NCI-H2107 (cell line): ENCODE measurements at regions not wholly inside any gene's neighbourhood (a gene's known extent, or its start where the extent isn't known, plus 50 kb on each side); places are given as distances from the start of the nearest gene placed in this dataset.

Experiments
- DNase-seq: peaks from one replicate; lab custom pipeline; 2025; lab: John Stamatoyannopoulos, UW

DNA sequence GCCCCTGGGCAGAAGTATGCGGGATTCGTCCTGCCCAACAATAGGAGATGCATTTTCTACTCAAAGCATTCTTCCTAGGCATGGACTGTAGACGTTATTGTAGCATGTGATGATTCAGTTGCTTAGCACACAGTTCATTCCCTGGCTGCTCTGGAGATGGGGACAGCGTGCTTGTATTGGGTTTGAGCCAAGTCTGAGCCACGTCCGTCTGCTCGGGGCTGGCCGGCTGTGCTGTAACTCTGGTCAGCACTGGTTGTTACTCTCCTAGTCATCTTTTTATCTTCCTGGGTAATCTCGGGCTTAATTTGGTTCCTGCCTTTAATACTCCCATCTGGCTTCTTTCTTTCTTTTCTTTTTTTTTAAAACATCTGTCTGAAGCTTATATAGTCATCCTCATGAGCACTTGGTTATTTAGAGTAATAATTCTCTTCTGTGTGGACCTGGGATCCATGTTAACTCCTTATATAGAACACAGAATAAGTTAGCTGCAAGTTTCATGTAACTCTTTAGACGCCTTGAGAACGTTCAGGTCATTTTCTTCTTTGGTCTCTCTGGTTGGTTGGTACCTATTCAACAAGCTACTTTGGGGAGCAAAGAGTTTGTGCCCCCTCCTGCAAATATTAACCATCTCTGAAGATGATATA is 118.8 kb upstream of the RPS23 start:
- DNase-seq, result no peak

DNA sequence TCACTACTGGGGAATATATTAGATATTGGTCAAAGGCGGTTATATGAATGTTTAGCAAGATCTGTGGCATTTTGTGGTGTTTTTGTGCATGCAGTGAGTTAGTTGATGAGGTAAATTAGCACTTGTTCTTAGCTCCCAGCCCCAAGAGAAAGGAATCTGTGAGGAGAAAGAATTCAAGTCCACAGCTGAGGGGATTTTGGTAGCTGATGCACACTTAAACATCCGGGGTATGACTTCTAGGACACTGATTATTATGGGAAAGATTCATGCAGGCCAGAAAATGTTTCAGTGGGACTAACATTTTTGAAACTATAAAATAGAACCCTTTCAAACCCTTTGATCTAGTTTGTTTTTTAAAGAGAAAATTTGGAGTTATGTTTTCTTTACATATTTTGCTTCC is 118.2 kb upstream of the RPS23 start:
- no peak for DNase-seq

DNA sequence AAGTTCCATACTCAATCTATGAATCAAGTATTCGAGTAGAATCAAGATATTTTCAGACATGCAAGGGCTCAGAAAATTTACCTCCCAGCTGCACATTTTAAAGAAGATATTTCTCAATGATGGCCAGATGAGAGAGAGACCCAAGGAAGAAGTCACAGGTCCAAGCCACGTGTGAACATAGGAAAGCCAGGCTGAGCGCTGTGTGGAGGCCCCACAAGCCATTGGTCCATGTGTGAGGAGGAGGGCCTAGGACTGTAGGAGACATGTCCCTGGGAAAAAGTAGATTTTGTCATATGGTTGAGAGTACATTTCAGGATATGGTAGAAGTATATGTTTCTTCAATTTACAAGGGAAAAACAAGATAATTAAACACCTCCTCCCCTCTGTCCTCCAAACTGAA is 115.8 kb upstream of the RPS23 start:
- no peak for DNase-seq

DNA sequence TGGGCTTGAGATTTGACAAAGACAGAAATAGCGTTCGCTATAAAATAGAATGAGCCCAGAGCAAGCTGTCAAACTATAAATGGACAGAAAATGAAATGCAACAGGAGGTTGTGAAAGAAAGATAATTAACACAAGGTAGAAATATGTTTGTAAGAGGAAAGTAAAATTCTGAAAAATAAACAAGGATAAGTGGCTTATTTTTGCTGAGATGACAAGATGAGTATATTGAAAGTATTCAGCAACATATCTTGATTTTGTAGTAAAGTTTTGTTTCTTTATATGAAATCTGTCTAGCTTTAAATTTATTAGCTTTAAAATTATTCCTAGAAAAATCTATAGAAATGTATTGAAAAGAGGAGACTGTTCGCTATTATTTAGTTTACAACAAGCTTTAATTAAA is 111.9 kb upstream of the RPS23 start:
- no peak for DNase-seq

DNA sequence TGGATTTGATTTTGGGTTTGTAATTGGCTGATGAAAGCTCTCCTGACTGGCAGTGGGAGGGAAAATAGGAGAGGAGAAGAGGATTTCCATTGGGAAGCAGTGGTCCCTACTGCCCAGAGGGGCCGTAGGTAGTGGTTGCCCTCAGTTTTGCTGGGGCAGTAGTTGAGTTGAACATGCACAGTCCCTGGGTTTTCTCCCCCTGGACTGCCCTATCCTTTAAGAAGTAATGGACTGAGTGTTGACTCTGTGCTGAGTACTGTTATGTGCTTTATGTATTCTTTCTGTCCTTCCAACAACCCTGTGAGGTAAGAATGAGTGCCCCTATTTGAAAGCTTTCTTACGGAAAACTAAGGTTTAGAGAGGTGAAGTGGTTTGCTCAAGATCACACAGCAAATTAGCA is 111.2 kb upstream of the RPS23 start:
- no peak for DNase-seq

DNA sequence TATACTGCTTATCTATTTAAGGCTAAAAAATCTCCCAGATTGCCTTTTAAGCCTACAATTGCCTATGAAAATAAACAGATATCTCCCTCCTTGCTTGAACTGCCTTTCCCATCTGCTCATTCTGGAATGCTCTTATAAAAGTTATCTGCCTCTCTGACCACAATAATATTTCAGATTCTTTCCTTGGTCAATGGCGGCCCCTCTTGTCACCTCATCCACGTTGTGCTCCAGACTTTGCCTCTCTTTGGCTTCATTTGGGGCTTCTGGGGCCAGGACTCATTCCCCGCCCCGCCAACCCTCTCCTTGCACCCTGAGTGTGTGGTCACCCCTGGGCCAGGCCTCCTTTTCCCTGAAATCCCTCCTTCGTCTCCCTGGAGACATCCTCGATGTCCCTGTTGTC is 110.0 kb upstream of the RPS23 start:
- no peak for DNase-seq

DNA sequence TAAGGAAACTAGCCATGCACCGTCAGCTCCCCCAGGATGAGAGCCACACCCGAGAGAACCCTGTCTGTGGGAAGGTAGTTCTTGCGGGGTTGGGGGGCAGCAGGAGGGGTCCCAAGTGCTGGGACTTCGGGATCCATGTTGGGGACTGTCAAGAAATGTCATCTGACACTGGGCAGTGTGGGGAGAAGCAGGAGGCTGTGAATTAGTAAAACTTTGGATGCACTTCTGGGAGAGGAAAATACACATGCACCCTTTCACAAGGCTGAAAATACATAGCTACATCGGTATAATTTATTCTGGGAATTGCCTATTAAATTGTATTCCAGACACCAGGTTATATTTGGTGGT is 109.6 kb upstream of the RPS23 start:
- DNase-seq, result no peak

DNA sequence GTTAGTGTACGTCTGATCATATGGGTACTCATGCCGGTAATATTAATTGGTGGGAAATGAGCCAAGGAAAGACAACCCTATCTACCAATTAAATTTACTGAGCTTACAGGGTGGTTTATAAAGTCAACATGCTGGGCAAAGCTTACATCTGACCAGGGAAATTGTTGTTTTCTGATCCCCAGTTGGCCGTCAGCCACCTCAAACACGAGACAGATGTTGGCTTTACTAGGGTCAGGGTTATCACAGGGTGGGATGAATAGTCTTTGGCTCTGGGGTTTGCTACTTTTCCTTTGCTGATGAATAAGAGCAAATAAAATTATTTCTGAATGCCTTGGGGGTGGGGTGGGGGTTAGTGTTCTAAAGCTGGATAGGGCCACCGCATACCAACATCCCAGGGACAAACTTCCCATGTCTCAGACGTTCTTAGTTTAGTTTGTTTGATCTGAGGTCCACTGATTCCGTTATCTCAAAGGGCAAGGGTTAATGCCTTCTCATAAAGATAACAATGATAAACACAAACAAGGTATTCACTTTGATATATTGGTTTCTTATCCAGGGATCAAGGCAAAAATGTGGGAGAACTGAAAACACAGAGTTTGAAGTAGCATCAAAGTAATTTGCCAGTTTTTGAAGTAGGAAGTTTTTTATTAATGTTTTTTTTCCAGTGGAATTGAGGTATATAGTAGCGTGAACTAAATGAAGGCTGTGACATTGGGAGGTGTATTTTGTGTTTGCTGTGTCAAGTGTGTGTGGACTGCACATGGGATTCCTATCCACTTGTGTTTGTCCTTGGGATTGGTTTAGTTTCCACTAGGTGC is 109.1 kb upstream of the RPS23 start:
- DNase-seq, result no peak

DNA sequence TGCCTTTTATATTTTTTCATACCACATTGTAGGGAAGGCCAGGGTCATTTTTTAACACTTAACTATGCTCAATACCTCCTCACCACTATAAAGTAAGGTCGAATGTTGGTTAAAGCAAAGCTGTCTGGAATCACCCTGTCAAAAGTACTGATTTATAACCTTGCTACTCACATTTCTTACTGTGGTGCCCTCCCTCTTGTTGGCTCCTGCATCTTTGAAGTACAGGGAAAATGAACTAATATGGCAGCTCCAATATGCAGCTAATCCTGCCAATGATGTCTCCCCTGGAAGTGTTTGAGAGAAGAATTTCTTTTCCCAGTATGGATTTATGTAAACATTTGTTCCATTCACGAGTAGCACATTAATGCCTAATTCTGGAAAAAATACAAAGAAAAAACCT is 108.4 kb upstream of the RPS23 start:
- DNase-seq, result no peak

DNA sequence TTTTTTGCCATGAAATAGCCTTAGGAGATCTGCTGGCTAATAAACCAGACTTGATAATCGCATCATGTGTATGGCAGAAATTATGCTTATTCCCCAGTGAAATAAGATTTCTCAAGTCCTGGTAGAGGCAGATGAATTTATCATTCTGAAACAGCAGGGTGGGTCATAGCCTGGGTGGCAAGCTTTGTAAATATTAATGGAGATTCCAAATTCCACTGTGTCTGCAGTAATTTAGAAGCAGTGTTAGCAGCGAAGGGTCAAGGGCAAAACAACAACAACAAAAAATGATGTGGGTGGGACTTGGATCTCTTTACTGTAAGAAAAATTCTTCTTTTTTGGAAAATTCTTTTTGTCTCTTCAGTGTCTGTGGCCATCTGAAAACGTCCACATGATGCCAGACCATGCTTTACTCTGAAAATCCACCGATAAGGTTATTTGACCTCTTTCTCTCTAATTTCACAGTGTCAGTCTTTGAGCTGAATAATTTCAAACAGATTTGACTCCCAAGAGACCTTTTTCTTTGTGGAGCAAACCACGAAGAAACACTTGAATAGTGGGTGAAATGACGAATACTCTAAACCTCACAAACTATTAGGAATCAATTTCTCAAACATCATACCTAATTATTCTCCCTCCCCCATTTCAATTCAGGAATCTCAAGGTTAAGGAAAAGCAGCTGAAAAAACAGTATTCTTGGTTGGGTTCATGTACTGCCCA is 106.0 kb upstream of the RPS23 start:
- DNase-seq, result no peak

DNA sequence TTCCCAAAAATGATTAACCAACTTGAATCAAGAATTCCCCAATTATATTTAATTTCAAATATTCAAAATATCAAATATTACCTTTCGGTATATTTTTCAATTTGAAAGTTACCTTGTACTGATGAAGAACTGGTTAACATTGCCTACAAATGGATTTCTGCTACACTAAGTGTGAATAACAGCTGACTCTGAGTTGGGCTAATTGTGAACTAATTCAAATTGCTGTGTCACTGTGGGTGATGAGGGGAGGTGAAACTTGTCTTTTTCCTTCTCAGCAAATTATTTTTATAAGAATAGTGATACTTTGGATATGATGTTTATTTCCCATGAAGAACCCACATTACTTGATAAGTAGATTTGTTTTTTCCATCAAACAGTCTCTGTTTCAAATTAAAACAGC is 103.4 kb upstream of the RPS23 start:
- no peak for DNase-seq

DNA sequence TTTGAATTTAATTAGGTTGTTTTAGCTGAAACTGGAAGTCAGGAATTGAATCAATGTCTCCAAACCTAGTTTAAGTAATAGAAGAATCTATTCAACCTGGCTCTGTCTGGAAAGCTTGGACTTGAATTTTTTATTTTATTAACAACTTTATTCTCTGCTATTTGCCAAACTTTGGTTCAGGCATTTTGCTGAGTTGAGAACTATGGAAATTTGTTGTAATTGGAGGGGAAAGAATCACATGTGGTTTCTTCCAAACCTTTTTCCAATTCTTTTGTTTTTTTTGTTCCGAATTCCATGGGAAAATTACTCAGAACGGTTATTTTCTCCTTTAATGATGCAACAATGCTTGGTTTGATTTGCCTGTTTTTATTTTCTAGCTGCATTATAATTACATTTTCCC is 98.2 kb upstream of the RPS23 start:
- DNase-seq, result no peak

DNA sequence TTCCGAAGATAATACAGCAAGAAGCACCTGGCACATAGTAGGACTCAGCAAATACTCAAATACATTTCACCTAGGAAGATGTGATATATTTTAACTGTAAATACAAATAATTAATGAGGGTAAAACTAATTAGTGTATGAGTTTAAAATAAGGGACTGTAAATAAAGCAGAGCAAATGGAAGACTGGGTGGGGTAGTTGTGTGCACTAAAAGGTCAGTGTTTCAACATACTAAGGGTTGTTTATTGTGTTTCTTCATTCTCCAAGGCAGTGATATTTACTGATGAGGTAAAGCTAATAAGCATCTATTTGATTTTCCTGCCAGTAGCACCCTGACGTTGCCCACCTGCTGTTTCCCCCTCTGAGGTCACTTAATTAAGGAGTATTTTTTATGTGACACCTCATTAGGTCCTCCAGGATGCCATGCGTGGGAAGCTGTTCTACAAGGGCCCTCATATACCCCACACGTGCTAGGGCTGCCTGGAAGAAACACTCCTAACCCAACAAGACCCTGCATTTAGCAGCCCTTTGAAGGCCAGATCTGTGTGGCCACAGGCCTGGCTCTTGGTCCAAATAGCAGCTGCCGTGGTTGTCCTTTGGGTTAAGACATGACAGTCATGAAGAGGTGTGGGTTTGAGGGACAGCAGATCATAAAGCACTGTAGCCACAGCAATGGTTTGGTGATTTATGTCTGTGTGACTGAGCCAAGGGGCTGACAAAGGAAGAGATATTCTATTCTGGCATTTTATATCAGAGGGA is 97.5 kb upstream of the RPS23 start:
- no peak for DNase-seq

DNA sequence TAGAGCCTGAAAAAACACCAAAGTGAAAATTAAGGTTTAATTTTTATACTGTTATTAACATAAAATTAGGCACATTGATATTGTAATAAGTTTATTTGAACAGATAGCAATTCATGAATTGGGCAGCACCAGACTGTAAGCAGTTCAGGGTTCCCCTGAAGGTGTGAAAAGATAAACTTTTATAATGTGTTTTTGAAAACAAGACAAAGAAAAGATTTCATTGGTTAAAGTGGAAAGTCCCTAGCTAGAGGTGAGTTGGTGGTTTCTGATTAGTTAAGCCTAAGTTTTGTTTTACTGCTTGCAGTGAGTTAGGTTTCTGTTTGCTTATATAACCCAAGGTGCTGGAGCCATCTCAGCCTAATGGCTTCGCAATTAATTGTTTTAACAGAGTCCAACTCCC is 96.5 kb upstream of the RPS23 start:
- DNase-seq, result no peak

DNA sequence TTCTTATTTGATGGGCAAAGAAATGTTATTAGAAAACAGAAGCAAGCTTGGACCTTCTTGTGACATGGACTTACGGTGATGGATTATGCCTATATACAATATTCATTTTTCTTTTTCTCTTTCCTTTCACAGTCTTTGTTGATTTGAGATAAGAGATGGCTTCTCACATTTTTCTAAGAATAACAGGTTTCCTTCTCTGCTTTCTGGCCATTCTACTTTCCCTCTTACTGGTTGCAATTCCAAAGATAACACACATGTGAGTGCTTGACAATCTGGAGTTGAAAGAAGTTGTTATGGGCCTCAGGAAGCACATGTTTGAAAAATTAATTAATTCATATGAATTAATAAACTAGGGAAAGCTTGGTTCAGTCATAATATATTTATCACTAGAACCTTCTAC is 89.8 kb upstream of the RPS23 start:
- DNase-seq, result no peak

DNA sequence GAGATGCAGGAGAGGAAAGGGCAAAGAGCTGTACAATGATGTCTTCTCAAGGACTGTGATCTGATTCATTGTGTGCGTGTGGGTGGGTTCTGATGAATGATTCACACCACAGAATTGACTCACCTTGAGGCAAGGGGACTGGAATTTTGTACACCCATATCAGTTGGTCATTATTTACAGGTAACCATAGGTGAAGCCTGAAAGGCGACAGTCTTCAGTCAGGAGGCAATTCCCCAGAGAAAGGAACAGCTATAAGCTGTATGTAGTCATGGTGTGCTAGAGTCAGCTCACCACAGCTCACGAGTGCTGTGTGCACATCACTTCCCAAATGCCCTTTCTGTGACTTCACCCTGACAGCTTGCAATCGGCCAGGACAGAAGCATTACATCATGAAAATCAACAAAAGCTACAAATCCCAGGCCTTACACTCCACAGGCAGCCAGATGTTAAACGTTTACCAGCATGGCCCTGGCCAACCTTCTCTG is 87.6 kb upstream of the RPS23 start:
- no peak for DNase-seq

DNA sequence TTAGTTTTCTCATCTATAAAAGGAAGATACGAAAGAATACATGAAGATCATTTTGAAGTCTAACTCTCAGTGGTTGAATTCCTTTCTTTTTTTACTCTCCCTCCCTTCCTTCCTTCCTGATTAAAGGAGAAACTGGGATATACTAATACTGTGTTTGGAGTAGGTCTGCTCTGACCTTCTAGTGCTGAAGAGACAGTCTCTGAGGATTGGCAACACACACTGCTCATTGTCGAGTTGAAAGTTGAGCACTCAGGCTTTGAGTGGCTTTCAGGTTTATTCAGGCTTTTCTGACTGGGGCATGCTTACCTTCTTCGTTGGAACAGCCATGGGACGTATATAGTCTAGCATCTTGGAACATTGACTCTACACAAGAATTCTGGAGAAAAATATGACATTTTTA is 86.9 kb upstream of the RPS23 start:
- DNase-seq, result no peak

DNA sequence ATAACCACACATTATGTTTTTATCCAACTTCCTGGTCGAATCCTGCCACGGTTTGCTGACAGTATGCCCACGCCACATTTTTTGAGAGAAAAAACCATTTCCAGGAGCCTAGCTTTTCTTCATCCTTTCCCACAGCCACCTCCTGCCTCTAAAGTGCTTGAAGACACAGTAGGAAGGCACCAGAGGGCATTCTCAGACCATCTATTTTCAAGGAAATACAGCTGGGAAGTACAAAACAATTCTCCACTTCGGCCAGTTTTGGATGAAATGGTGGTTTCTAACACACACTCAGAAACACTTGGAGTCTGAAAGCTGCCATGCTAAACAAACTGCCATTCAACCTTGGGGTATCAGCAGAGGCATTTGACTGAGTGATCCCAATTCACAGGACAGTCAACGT is 86.3 kb upstream of the RPS23 start:
- no peak for DNase-seq

DNA sequence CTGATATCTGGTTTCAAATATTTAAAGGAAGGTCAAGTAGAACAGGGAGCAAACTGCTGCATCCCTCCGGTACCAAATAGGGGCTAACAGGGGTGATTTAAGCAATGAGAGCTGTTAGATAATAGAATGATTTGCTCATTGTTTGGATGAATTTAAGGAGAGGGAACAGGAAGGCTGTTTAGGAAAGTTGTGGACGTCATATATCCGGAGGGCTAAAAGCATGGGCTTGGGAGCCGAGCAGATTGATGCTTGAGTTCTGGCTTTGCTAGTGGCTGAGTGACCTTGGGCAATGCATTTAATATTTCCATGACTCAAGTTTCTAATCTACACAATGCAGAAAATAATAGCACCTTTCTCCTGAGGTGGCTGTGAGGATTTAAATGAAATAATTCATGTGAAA is 85.4 kb upstream of the RPS23 start:
- DNase-seq, result no peak

DNA sequence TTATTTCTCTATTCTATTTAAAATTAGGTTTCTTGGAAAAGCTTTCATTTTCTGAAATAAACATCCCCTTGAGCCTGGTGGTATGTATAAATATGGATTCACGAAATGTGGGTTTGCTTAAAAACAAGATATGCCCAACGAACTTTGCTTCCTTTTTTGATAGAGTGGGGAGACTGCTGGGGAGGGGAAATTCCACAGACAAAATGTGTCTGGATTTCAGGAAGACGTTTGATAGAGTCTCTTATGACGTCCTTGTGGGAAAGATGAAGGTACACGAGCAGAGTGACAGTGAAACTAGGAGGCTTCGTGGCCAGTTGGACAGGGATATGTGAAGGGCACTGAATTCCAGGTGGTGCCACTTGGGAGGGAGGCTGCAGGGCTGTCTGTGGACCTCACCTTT is 84.5 kb upstream of the RPS23 start:
- DNase-seq, result no peak

DNA sequence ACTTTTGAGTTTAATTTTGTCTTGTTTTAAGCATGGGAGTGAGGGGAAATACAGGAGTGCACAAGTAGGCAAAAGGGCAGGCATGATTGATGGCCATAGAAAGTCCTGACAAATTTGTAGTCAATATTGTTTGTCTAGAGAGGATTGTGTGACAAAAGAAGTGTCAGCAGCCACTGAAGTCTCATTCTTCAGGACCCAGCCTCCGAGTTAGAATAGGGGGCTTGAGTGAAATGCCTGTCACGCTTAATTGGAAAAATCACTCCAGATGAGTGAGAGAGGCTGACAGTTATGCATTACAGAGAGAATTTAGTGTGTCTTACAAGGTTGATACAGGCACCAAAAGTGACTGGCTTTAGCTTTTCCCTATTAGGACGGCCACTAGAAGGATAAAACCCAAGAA is 81.9 kb upstream of the RPS23 start:
- DNase-seq, result no peak

DNA sequence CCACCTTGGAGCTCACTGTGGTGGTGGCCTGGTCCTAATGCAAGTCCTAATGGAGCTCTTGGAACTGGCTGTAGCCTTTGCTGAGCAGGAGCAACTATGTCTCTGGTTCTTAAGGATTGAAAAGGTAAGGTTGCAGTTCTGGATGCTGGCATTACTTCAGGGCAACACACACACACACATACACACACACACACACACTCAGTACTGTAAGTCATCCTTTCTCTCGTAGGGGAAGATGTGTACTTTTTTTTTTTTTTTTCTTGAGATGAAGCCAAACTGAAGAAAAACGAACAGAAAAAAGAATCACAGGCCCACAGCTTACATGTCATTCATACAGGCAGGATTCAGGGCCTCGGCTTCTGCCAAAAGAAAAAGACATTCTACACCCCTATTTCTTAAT is 81.1 kb upstream of the RPS23 start:
- no peak for DNase-seq

DNA sequence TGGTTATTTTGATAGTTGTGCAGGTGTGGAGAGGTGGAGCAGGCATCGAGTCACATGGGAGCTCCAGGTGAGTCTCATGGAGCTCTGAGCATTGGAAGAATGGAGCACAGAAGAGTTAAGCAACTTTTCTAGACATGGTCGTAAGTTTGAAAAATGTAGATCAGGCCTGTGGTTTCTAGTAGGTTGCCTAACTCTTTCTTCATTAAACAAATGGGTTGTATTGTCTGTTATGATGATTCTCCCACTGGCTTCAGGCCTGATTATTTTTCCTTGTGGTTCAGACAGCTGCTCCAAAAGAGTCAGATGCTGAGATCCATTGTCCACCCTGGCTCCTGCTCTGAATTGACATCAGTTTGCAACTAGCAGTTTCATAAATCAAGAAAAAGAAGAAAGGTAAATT is 80.3 kb upstream of the RPS23 start:
- DNase-seq, result no peak
